ENCODE measurements at regions not wholly inside any gene's neighbourhood (a gene's known extent, or its start where the extent isn't known, plus 50 kb on each side); places are given as distances from the start of the nearest gene placed in this dataset.

DNA sequence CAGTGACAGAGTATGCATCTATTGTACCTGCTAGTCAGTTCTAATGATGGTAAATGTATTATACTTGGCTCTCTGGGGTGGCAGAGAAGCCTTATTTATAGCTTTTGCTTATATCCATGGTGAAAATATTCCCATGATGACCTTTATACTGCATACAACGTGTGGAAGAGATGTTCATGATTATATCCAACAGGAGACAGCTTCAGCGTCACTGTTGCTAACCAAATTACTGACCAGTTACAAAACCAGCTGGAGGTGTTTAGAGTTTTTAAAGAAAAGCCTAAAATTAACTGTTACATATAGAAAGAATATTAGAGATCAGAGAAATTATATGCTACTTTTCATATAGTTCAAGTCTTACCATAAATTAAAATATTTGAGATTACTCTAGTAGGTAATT is 280.8 kb downstream of the ETV1 start:
- Mint-ChIP-seq H3K9me3 (peaks cover 3% of the 10 kb centered on the region), H3K36me3 (ENCODE audit: low read depth) (no peaks in the 10 kb centered on the region), H3K27ac (no peak overlapping the region), H3K4me3 (no peak overlapping the region), H3K4me1 (no peaks in the 10 kb centered on the region), H3K27me3 (no peaks in the 10 kb centered on the region)
- ChIA-PET POLR2A (no interaction called here), CTCF (no interaction called here)
- ATAC-seq (ENCODE audit: low read depth) = no peak
- no peak for DNase-seq
- intact Hi-C loops (cut with micrococcal nuclease) = no loop called here
- TF ChIP-seq, protein P1, sequence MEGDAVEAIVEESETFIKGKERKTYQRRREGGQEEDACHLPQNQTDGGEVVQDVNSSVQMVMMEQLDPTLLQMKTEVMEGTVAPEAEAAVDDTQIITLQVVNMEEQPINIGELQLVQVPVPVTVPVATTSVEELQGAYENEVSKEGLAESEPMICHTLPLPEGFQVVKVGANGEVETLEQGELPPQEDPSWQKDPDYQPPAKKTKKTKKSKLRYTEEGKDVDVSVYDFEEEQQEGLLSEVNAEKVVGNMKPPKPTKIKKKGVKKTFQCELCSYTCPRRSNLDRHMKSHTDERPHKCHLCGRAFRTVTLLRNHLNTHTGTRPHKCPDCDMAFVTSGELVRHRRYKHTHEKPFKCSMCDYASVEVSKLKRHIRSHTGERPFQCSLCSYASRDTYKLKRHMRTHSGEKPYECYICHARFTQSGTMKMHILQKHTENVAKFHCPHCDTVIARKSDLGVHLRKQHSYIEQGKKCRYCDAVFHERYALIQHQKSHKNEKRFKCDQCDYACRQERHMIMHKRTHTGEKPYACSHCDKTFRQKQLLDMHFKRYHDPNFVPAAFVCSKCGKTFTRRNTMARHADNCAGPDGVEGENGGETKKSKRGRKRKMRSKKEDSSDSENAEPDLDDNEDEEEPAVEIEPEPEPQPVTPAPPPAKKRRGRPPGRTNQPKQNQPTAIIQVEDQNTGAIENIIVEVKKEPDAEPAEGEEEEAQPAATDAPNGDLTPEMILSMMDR (IDR thresholded peaks at IDR 0.05) = no peak

DNA sequence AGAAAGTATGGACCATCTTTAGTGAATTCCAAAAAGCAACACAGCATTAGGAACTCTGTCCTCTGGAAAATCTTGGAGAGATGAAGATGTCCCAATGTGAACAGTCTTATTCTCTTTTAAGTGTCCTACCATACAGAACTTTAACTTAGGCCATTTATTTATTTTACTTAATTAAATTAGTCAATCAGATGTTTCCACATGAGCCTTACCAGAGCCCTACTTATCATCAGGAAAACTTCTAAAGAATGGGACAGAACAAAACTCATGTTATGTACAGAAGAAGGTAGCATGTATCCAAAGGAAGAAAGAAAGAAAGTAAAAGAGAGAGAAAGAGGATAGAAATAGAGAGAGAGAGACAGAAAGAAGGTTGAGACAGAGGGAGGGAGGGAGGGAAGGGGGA is 276.4 kb downstream of the ETV1 start:
- H3K4me1 Mint-ChIP-seq = no peaks in the 10 kb centered on the region
- peaks cover 3% of the 10 kb centered on the region for H3K9me3 Mint-ChIP-seq
- POLR2A ChIA-PET = no interaction called here
- H3K27me3 Mint-ChIP-seq = no peaks in the 10 kb centered on the region
- ATAC-seq (ENCODE audit: low read depth) (no peak), DNase-seq (no peak)
- no peak overlapping the region for H3K27ac Mint-ChIP-seq
- CTCF ChIA-PET = no interaction called here
- TF ChIP-seq, protein P1 (IDR thresholded peaks at IDR 0.05) = no peak
- no peaks in the 10 kb centered on the region for H3K36me3 Mint-ChIP-seq (ENCODE audit: low read depth)
- intact Hi-C loops (cut with micrococcal nuclease) = no loop called here
- no peak overlapping the region for H3K4me3 Mint-ChIP-seq

DNA sequence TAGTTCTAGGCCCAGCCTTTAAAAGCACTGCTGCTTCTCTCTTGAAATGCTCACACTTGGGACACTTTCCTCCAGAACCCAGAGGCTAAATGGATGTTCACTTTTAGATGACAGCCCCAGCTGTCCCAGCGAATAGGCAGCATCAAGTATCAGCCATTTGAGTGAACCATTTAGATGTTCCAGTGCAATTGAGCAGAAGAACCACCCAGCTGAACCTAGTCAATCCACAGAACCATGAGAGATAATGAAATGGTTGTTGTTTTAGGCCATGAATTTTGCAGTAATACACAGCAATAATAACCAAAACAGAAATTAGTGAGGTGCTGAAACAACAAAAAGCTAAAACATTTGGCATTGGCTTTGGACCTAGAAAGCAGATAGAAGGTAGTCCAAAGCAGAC is 273.9 kb downstream of the ETV1 start:
- POLR2A ChIA-PET = no interaction called here
- no peak for ATAC-seq (ENCODE audit: low read depth)

DNA sequence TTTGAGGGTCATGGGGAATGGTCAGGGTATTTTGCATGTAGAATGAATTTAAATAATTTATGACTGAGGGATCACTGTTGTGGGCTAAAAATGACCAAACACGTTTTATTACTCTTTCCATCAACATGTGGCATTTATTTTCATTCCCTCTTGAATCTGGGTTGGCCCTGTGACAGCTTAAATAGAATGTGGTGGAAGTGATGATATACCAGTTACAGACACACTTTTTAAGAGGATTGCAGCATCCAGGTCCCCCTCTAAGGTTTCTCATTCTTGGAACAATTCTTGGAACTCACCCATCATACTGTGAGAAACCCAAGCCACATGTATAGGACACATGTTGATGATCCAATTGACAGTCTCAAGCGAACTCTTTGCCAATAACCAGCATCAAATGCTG is 272.4 kb downstream of the ETV1 start:
- CTCF ChIA-PET = no interaction called here
- H3K27me3 Mint-ChIP-seq = no peaks in the 10 kb centered on the region
- peaks cover 2% of the 10 kb centered on the region for H3K9me3 Mint-ChIP-seq
- POLR2A ChIA-PET = no interaction called here
- TF ChIP-seq, protein P1 (IDR thresholded peaks at IDR 0.05) = no peak
- no peak overlapping the region for H3K27ac Mint-ChIP-seq
- DNase-seq (no peak), ATAC-seq (ENCODE audit: low read depth) (no peak)
- intact Hi-C loops (cut with micrococcal nuclease) = no loop called here
- no peaks in the 10 kb centered on the region for H3K4me1 Mint-ChIP-seq
- no peak overlapping the region for H3K4me3 Mint-ChIP-seq
- no peaks in the 10 kb centered on the region for H3K36me3 Mint-ChIP-seq (ENCODE audit: low read depth)

More for the DNA sequence above, 273.9 kb downstream of the ETV1 start:
- Mint-ChIP-seq H3K27me3 (no peaks in the 10 kb centered on the region), H3K9me3 (peaks cover under 1% of the 10 kb centered on the region), H3K4me1 (no peaks in the 10 kb centered on the region), H3K4me3 (no peak overlapping the region), H3K27ac (no peak overlapping the region), H3K36me3 (ENCODE audit: low read depth) (no peaks in the 10 kb centered on the region)
- TF ChIP-seq, protein P1 (IDR thresholded peaks at IDR 0.05) = no peak
- no peak for DNase-seq
- intact Hi-C loops (cut with micrococcal nuclease) = no loop called here
- CTCF ChIA-PET = no interaction called here

DNA sequence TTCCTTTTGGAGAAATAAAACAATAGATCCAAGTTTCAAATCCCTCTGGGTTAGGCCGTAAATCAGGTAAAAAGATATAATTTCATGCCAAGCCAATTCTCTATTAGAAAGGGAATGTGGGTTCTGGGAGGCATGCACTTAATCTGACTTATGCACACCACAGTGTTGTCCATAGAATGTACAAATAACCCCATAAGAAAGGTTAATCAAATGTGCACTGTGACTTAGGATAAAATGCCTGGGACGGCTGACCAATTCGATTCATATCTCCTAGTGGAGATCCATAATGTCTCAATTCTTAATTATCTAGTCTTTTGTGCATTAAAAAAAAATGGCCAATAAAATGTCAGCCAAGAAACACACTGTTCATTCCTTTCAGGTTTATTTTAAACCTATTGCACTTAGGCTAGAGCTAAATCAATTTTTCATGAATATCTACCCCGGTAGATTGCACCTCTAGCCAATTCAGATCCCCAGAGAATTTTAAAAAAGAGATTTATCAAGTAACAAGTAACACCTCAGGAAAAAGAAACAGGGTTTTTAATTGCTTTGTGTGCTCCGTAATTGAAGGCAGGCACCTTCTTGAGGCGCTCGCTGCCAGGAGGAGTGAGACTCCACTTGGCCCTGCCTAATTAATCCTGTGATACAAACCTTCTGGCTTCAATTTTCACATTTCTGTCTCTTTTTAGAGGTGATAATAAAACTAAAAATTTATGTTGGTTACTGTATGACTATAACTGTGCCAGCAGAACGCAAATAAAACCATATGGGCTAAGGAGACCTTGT is 265.1 kb downstream of the ETV1 start:
- TF ChIP-seq, protein P1 (IDR thresholded peaks at IDR 0.05) = no peak
- peaks cover 4% of the 10 kb centered on the region for H3K9me3 Mint-ChIP-seq
- ChIA-PET CTCF (no interaction called here), POLR2A (no interaction called here)
- intact Hi-C loops (cut with micrococcal nuclease) = no loop called here
- H3K27me3 Mint-ChIP-seq = no peaks in the 10 kb centered on the region
- no peaks in the 10 kb centered on the region for H3K4me1 Mint-ChIP-seq
- no peak overlapping the region for H3K27ac Mint-ChIP-seq
- DNase-seq (no peak), ATAC-seq (ENCODE audit: low read depth) (no peak)
- no peaks in the 10 kb centered on the region for H3K36me3 Mint-ChIP-seq (ENCODE audit: low read depth)
- H3K4me3 Mint-ChIP-seq = no peak overlapping the region

All from activated B cell treated with CpG ODN at 0.5 μM for 24 hours (primary cell).